Brain microvascular endothelial cell (primary cell): ENCODE measurements at regions not wholly inside any gene's neighbourhood (a gene's known extent, or its start where the extent isn't known, plus 50 kb on each side); places are given as distances from the start of the nearest gene placed in this dataset.

Source experiments
- DNase-seq: peaks from one replicate; pipeline ENCODE4 v3.0.0-alpha.2; 2020
- H3K27ac ChIP-seq: fragments of 250-450 bp; sonication (Bioruptor Pico); 2 replicates; pipeline ENCODE4 v1.5.1; 2020; ENCODE audit warnings: mild to moderate bottlenecking, moderate library complexity
- H3K27me3 ChIP-seq: fragments of 250-450 bp; sonication (Bioruptor Pico); replicated peaks from 2 replicates; pipeline ENCODE4 v1.5.1; 2020; ENCODE audit warnings: mild to moderate bottlenecking
- H3K36me3 ChIP-seq: fragments of 250-450 bp; sonication (Bioruptor Pico); replicated peaks from 2 replicates; pipeline ENCODE4 v1.5.1; 2020; ENCODE audit warnings: mild to moderate bottlenecking
- H3K4me3 ChIP-seq: 2 replicates; pipeline ENCODE4 v1.5.1; 2011; ENCODE audit warnings: low read depth, mild to moderate bottlenecking, control low read depth, low read length, moderate library complexity
- CTCF ChIP-seq: IDR thresholded peaks from 2 replicates; pipeline ENCODE4 v1.5.1; 2011; ENCODE audit warnings: low read depth, mild to moderate bottlenecking, moderate library complexity, low read length, control low read depth, inconsistent platforms; ENCODE audit errors: missing control alignments
- in situ Hi-C: cut with HindIII; loops from 2 replicates; pipeline ENCODE4 v1.10.0; 2017; ENCODE audit warnings: low sequenced_read_pairs, low pct_ligation_motif_present

GRCh38 chr12:105967038-105967776, 171.5 kb downstream of the NUAK1 start:
- Histone ChIP-seq H3K36me3 (no peaks in the 10 kb centered on the region), H3K27ac (peak overlapping the region; percentile 86), H3K4me3 (no peak overlapping the region), H3K27me3 (no peaks in the 10 kb centered on the region)
- TF ChIP-seq CTCF: no peak
- in situ Hi-C loops: no loop called here
- DNase-seq: peak; percentile 56

GRCh38 chr12:105968025-105968424, 170.7 kb downstream of the NUAK1 start:
- H3K27ac ChIP-seq: peak overlapping the region; percentile 86
- no peaks in the 10 kb centered on the region for H3K27me3 ChIP-seq
- no peak for TF ChIP-seq CTCF
- no peak for DNase-seq
- in situ Hi-C loops: no loop called here
- no peaks in the 10 kb centered on the region for H3K36me3 ChIP-seq
- no peak overlapping the region for H3K4me3 ChIP-seq

- in situ Hi-C loops: no loop called here
- H3K27ac ChIP-seq: no peak overlapping the region
- no peaks in the 10 kb centered on the region for H3K27me3 ChIP-seq
- no peak overlapping the region for H3K4me3 ChIP-seq
- DNase-seq: no peak
- no peak for TF ChIP-seq CTCF
- H3K36me3 ChIP-seq: no peaks in the 10 kb centered on the region
Measured at GRCh38 chr12:105970885-105971284, 167.9 kb downstream of the NUAK1 start.

DNA sequence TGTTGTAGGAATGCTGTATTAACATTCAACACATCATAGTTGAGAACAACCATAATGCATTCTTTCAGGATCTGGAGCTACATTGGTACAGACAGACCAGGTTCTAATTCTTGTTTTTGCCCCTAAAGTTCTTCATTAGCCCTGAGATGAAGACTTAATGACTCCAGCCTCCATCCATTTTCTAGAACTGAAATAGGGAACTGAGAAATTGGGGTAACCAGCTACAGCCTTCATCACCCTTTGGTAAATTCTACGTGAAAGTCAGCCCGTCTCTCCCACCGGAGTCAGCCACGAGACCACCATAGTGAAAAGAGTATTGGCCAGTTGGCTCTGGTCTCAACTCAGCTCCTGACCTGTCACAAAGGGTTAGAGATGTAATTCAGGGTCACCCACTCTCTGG, 164.0 kb downstream of the NUAK1 start:
- in situ Hi-C loops: no loop called here
- no peak overlapping the region for H3K4me3 ChIP-seq
- H3K36me3 ChIP-seq: no peaks in the 10 kb centered on the region
- no peak for TF ChIP-seq CTCF
- DNase-seq: no peak
- H3K27ac ChIP-seq: no peak overlapping the region
- H3K27me3 ChIP-seq: no peaks in the 10 kb centered on the region

- no peaks in the 10 kb centered on the region for H3K36me3 ChIP-seq
- DNase-seq: no peak
- no peak overlapping the region for H3K4me3 ChIP-seq
- no peak overlapping the region for H3K27ac ChIP-seq
- in situ Hi-C loops: no loop called here
- no peak for TF ChIP-seq CTCF
- H3K27me3 ChIP-seq: no peaks in the 10 kb centered on the region
Measured at GRCh38 chr12:105975351-105975750, 163.4 kb downstream of the NUAK1 start.

- no peak for TF ChIP-seq CTCF
- H3K27ac ChIP-seq: peak overlapping the region; percentile 93
- H3K27me3 ChIP-seq: no peaks in the 10 kb centered on the region
- no peak overlapping the region for H3K4me3 ChIP-seq
- DNase-seq: no peak
- H3K36me3 ChIP-seq: no peaks in the 10 kb centered on the region
- in situ Hi-C loops: no loop called here
Measured at GRCh38 chr12:105977236-105977635, 161.5 kb downstream of the NUAK1 start.
